H1 (cell line): ENCODE measurements at regions not wholly inside any gene's neighbourhood (a gene's known extent, or its start where the extent isn't known, plus 50 kb on each side); places are given as distances from the start of the nearest gene placed in this dataset.

Experiments used
- CTCF ChIA-PET: fragments of 300-600 bp; sonication (Branson Sonifier 250); formaldehyde crosslinking; loops from one replicate; lab custom pipeline; 2021; ENCODE audit not compliant: partially characterized antibody; lab: Charles Lee
- POLR2A ChIA-PET: fragments of 300-600 bp; sonication (Branson Sonifier 250); formaldehyde crosslinking; loops from one replicate; lab custom pipeline; 2021; ENCODE audit warnings: inconsistent platforms; ENCODE audit not compliant: partially characterized antibody; lab: Charles Lee
- DNase-seq, 2 experiments: peaks; one replicate each; pipeline versions ENCODE4 v3.0.0 to v3.0.0-alpha.2; 2010 to 2022; ENCODE audit warnings: low spot score in 2 of 2, low read depth in 1 of 2, mixed read lengths in 1 of 2
- FAIRE-seq: peaks from 2 replicates; lab custom pipeline; 2011; peaks lifted over from hg19 to GRCh38; lab: Jason Lieb, UNC
- H2AFZ ChIP-seq: 2 replicates; pipeline ENCODE4 v1.8.1; 2012; ENCODE audit warnings: low read length, inconsistent platforms
- H2AK5ac ChIP-seq: 2 replicates; pipeline ENCODE4 v1.6.1; 2013; ENCODE audit warnings: low read depth, low read length
- H2BK120ac ChIP-seq: replicated peaks from 2 replicates; pipeline ENCODE3; 2013; ENCODE audit warnings: low read depth, low read length, inconsistent platforms
- H2BK12ac ChIP-seq: 2 replicates; pipeline ENCODE4 v1.6.1; 2013; ENCODE audit warnings: low read depth, low read length
- H2BK15ac ChIP-seq: 2 replicates; pipeline ENCODE4 v1.6.1; 2013; ENCODE audit warnings: low read length
- H2BK20ac ChIP-seq: 2 replicates; pipeline ENCODE4 v1.6.1; 2013; ENCODE audit warnings: low read length
- H2BK5ac ChIP-seq: 2 replicates; pipeline ENCODE4 v1.6.1; 2013; ENCODE audit warnings: low read depth, low read length
- H3K14ac ChIP-seq: 2 replicates; pipeline ENCODE4 v1.6.1; 2013; ENCODE audit warnings: inconsistent platforms; ENCODE audit not compliant: insufficient read length
- H3K18ac ChIP-seq: 2 replicates; pipeline ENCODE4 v1.6.1; 2013; ENCODE audit warnings: low read length; ENCODE audit errors: extremely low read depth
- H3K23ac ChIP-seq: 2 replicates; pipeline ENCODE4 v1.6.1; 2013; ENCODE audit warnings: inconsistent platforms; ENCODE audit not compliant: insufficient read length
- H3K23me2 ChIP-seq: 2 replicates; pipeline ENCODE4 v1.6.1; 2013; ENCODE audit warnings: low read depth, low read length
- H3K27ac ChIP-seq: 2 replicates; pipeline ENCODE4 v1.6.1; 2011; ENCODE audit warnings: low read depth, low read length, inconsistent platforms
- H3K27me3 ChIP-seq, 4 experiments: replicated peaks in 1 of 4; 1 replicate in 1 of 4; 2 replicates in 3 of 4; pipeline versions ENCODE4 v1.6.1 to v1.8.1; 2011 to 2013; ENCODE audit warnings: low read length in 3 of 4, mild to moderate bottlenecking in 3 of 4, inconsistent platforms in 2 of 4, mixed read lengths in 2 of 4, moderate library complexity in 1 of 4; ENCODE audit not compliant: control insufficient read depth in 3 of 4, insufficient read depth in 3 of 4; ENCODE audit errors: extremely low read depth in 1 of 4
- H3K36me3 ChIP-seq, 4 experiments: 2 replicates each; pipeline versions ENCODE4 v1.6.1 to v1.8.1; 2011 to 2013; ENCODE audit warnings: mild to moderate bottlenecking in 4 of 4, low read length in 3 of 4, moderate library complexity in 2 of 4, control low read depth in 1 of 4, inconsistent platforms in 1 of 4; ENCODE audit not compliant: insufficient read depth in 4 of 4, control insufficient read depth in 2 of 4
- H3K4ac ChIP-seq: replicated peaks from 2 replicates; pipeline ENCODE3; 2013; ENCODE audit warnings: low read length, low read depth, mixed read lengths, inconsistent platforms; ENCODE audit not compliant: insufficient read length
- H3K4me1 ChIP-seq, 4 experiments: replicated peaks in 1 of 4; 1 replicate in 1 of 4; 2 replicates in 3 of 4; pipeline versions ENCODE4 v1.6.1 to v1.8.1; 2011 to 2013; ENCODE audit warnings: low read length in 3 of 4, inconsistent platforms in 2 of 4, mixed read lengths in 1 of 4; ENCODE audit not compliant: insufficient read depth in 4 of 4, control insufficient read depth in 3 of 4
- H3K4me2 ChIP-seq, 2 experiments: 2 replicates each; pipeline versions ENCODE4 v1.6.1 to v1.8.1; 2011 to 2013; ENCODE audit warnings: low read depth in 2 of 2, low read length in 2 of 2, control low read depth in 1 of 2, inconsistent platforms in 1 of 2, mild to moderate bottlenecking in 1 of 2; ENCODE audit not compliant: insufficient read depth in 1 of 2
- H3K4me3 ChIP-seq, 4 experiments: fragments of 200-600, 300-600 bp in 1 of 4; sonication (generic), shearing (Covaris generic), sonication (Bioruptor Twin) in 1 of 4; 2 replicates each; pipeline versions ENCODE4 v1.5.1 to v1.8.1; 2011 to 2016; ENCODE audit warnings: low read length in 4 of 4, low read depth in 3 of 4, control low read depth in 2 of 4, inconsistent platforms in 2 of 4, mild to moderate bottlenecking in 2 of 4, mixed read lengths in 1 of 4, moderate library complexity in 1 of 4; ENCODE audit not compliant: insufficient read depth in 2 of 4; ENCODE audit errors: extremely low read depth in 1 of 4
- H3K56ac ChIP-seq: replicated peaks from 2 replicates; pipeline ENCODE3; 2013; ENCODE audit warnings: low read depth, mild to moderate bottlenecking, mixed read lengths, low read length, inconsistent platforms; ENCODE audit not compliant: insufficient read length
- H3K79me1 ChIP-seq: 2 replicates; pipeline ENCODE4 v1.6.1; 2013; ENCODE audit warnings: low read depth, low read length, control low read depth
- H3K79me2 ChIP-seq, 2 experiments: 2 replicates each; pipeline versions ENCODE4 v1.6.1 to v1.8.1; 2012 to 2013; ENCODE audit warnings: low read length in 2 of 2, mild to moderate bottlenecking in 2 of 2, inconsistent platforms in 1 of 2; ENCODE audit not compliant: insufficient read depth in 2 of 2, control insufficient read depth in 1 of 2
- H3K9ac ChIP-seq, 4 experiments: replicated peaks in 1 of 4; 1 replicate in 1 of 4; 2 replicates in 3 of 4; pipeline versions ENCODE4 v1.6.1 to v1.8.1; 2011 to 2013; ENCODE audit warnings: low read depth in 3 of 4, low read length in 3 of 4, control low read depth in 2 of 4, mild to moderate bottlenecking in 2 of 4, moderate library complexity in 2 of 4, inconsistent platforms in 1 of 4; ENCODE audit errors: extremely low read depth in 1 of 4
- H3K9me3 ChIP-seq, 2 experiments: 2 replicates each; pipeline versions ENCODE4 v1.6.1 to v1.8.1; 2012 to 2013; ENCODE audit warnings: mild to moderate bottlenecking in 2 of 2, moderate library complexity in 2 of 2, control low read depth in 1 of 2, inconsistent platforms in 1 of 2, low read depth in 1 of 2, low read length in 1 of 2, mixed read lengths in 1 of 2; ENCODE audit not compliant: insufficient read depth in 2 of 2
- H4K20me1 ChIP-seq, 2 experiments: replicated peaks in 1 of 2; 2 replicates each; pipeline versions ENCODE3 to v1.8.1; 2011 to 2013; ENCODE audit warnings: inconsistent platforms in 2 of 2, low read length in 2 of 2, mild to moderate bottlenecking in 1 of 2; ENCODE audit not compliant: insufficient read depth in 2 of 2, control insufficient read depth in 1 of 2
- H4K5ac ChIP-seq: 2 replicates; pipeline ENCODE4 v1.6.1; 2013; ENCODE audit warnings: low read length, low read depth, mixed read lengths, inconsistent platforms; ENCODE audit not compliant: insufficient read length
- H4K8ac ChIP-seq: 2 replicates; pipeline ENCODE4 v1.8.0; 2013; ENCODE audit warnings: mild to moderate bottlenecking, moderate library complexity, low read length, inconsistent platforms; ENCODE audit not compliant: insufficient read depth; ENCODE audit errors: extremely low read depth
- H4K91ac ChIP-seq: replicated peaks from 2 replicates; pipeline ENCODE3; 2013; ENCODE audit warnings: low read length, mixed read lengths, inconsistent platforms; ENCODE audit not compliant: insufficient read length
- RFX5 ChIP-seq: IDR thresholded peaks from 2 replicates; pipeline ENCODE4 v1.6.1; 2011; ENCODE audit warnings: low read depth, low read length, improper control_type of control experiment, borderline replicate concordance
- TCF12 ChIP-seq: IDR thresholded peaks from 2 replicates; pipeline ENCODE4 v1.6.1; 2011; ENCODE audit warnings: low read depth, mild to moderate bottlenecking, low read length
- WGBS, 2 experiments: shearing (Covaris generic) in 1 of 2; methylation state at CpG; one replicate each; pipeline versions ENCODE4 v1.1.6 to v1.1.7; 2013 to 2015; ENCODE audit warnings: low lambda C conversion rate in 2 of 2, mixed read lengths in 2 of 2, inconsistent platforms in 1 of 2, low coverage in 1 of 2, missing lambda C conversion rate in 1 of 2; ENCODE audit not compliant: insufficient replicate concordance in 2 of 2, insufficient coverage in 1 of 2, insufficient read length in 1 of 2; ENCODE audit errors: extremely low coverage in 1 of 2, missing lambda C conversion rate in 1 of 2; 5-methylcytosine and 5-hydroxymethylcytosine counted together

GRCh38 chr2:146246002-146246735 lies 1598.7 kb upstream of the ACVR2A start:
- Histone ChIP-seq H3K27me3 (no peaks in the 10 kb centered on the region), H4K8ac (no peak overlapping the region), H3K27ac (no peak overlapping the region), H3K4ac (no peak overlapping the region), H2AK5ac (no peak overlapping the region), H2BK15ac (no peak overlapping the region)
- DNase-seq: no peak
- CTCF ChIA-PET: interaction anchor here (0.9 to 1.2 kb wide), 2 partner anchors 11 to 1539 kb away, joined by 3 read pairs; no protein-coding TSS in a partner anchor
- no peak for FAIRE-seq
- TF ChIP-seq TCF12: no peak
- TF ChIP-seq RFX5: no peak
- TF ChIP-seq, all 59 proteins: peak for 0
- H3K4me2 ChIP-seq: no peak overlapping the region
- H4K5ac ChIP-seq: no peak overlapping the region
- no peaks in the 10 kb centered on the region for H3K79me1 ChIP-seq
- peak overlapping the region; percentile 90 for H2AFZ ChIP-seq
- no peak overlapping the region for H2BK5ac ChIP-seq
- H3K36me3 ChIP-seq: no peaks in the 10 kb centered on the region
- H3K14ac ChIP-seq: no peak overlapping the region
- H3K23me2 ChIP-seq: no peaks in the 10 kb centered on the region
- H2BK20ac ChIP-seq: 0 out of 2 replicates have a peak overlapping the region, but pooled peaks have one; percentile 17
- H4K20me1 ChIP-seq: no peaks in the 10 kb centered on the region
- H4K91ac ChIP-seq: no peak overlapping the region
- H3K4me1 ChIP-seq: peaks cover 0 to 4% (median 0%) of the 10 kb centered on the region in 4 experiments; a peak in 1 of 7 replicates
- no peak overlapping the region for H3K9ac ChIP-seq
- H3K23ac ChIP-seq: no peak overlapping the region
- H3K9me3 ChIP-seq: no peaks in the 10 kb centered on the region
- no peaks in the 10 kb centered on the region for H3K79me2 ChIP-seq
- POLR2A ChIA-PET: no interaction called here
- H2BK120ac ChIP-seq: no peak overlapping the region
- no peak overlapping the region for H3K18ac ChIP-seq
- 64% methylated on average over 3 of the region's 3 CpGs; no CpG with 5 or more reads in 1 of the 2 experiments for WGBS, 2 experiments
- H3K56ac ChIP-seq: no peak overlapping the region
- peak overlapping the region; percentile 22; the same call in 1 of the 2 replicates for H2BK12ac ChIP-seq
- no peak overlapping the region for H3K4me3 ChIP-seq
